ENCODE measurements at regions not wholly inside any gene's neighbourhood (a gene's known extent, or its start where the extent isn't known, plus 50 kb on each side); places are given as distances from the start of the nearest gene placed in this dataset.

- peak; percentile 75 to 94 for DNase-seq (ENCODE audit: low spot score in 2 of 2)
- intact Hi-C loops (cut with DNase I; ENCODE audit: low total_unique reads), result loop anchor here (5.0 kb wide), 1 partner anchor 513 kb away; no protein-coding TSS in a partner anchor
- TF ChIP-seq POLR2A (IDR thresholded peaks at IDR 0.05), result no peak
- TF ChIP-seq CTCF (IDR thresholded peaks at IDR 0.05), result no peak
- 19% methylated on average over 10 of the region's 10 CpGs for WGBS, 2 donors
- H3K4me3 ChIP-seq (ENCODE audit: low read depth, poor library complexity, severe bottlenecking), result no peak overlapping the region
Observed at GRCh38 chr20:23205611-23206041, 119.5 kb upstream of the CD93 start.

- DNase-seq (ENCODE audit: low spot score in 2 of 2), result peak in 1 of 2 donors; percentile 64
- 53 to 64% methylated on average over 7 of the region's 7 CpGs for WGBS, 2 donors
- TF ChIP-seq CTCF (IDR thresholded peaks at IDR 0.05) (no peak), POLR2A (IDR thresholded peaks at IDR 0.05) (no peak)
- H3K4me3 ChIP-seq (ENCODE audit: low read depth, poor library complexity, severe bottlenecking), result no peak overlapping the region
- intact Hi-C loops (cut with DNase I; ENCODE audit: low total_unique reads), result loop anchor here (5.0 kb wide), 1 partner anchor 513 kb away; no protein-coding TSS in a partner anchor
Observed at GRCh38 chr20:23205211-23205610, 119.1 kb upstream of the CD93 start.

GRCh38 chr20:23203951-23204730 is 118.0 kb upstream of the CD93 start:
- DNase-seq (ENCODE audit: low spot score in 2 of 2), result peak in 1 of 2 donors; percentile 15
- H3K4me3 ChIP-seq (ENCODE audit: low read depth, poor library complexity, severe bottlenecking), result no peak overlapping the region
- WGBS, 2 donors, result 82 to 84% methylated on average over 9 of the region's 9 CpGs
- no peak for TF ChIP-seq POLR2A (IDR thresholded peaks at IDR 0.05)
- intact Hi-C loops (cut with DNase I; ENCODE audit: low total_unique reads), result no loop called here

DNA sequence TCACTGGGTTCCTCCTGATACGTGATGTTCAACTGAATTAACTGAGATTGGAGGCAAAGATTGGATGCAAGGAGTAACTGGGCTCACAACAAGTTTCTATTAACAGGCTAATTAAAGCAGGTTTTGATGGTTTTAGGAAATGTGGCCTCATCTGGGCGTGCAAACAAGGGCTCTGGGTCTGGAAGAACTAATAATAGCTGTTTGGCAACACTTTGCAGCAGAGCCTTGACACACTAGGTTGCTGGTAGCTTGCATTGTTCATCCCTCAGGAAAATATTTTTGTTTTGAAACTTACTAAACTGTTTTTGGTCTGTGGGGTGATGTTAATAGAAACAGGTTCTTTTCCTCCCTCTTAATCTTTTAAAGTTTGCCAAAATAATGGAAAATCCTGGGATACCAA is 117.2 kb upstream of the CD93 start:
- DNase-seq (ENCODE audit: low spot score in 2 of 2), result peak in 1 of 2 donors; percentile 21
- 49 to 52% methylated on average over 2 of the region's 2 CpGs for WGBS, 2 donors
- H3K4me3 ChIP-seq (ENCODE audit: low read depth, poor library complexity, severe bottlenecking), result no peak overlapping the region
- no peak for TF ChIP-seq POLR2A (IDR thresholded peaks at IDR 0.05)
- no peak for TF ChIP-seq CTCF (IDR thresholded peaks at IDR 0.05)
- intact Hi-C loops (cut with DNase I; ENCODE audit: low total_unique reads), result no loop called here

GRCh38 chr20:23201658-23202057 is 115.5 kb upstream of the CD93 start:
- intact Hi-C loops (cut with DNase I; ENCODE audit: low total_unique reads), result loop anchor here (2.0 kb wide), 1 partner anchor 151 kb away; no protein-coding TSS in a partner anchor
- TF ChIP-seq POLR2A (IDR thresholded peaks at IDR 0.05) (no peak), CTCF (IDR thresholded peaks at IDR 0.05) (no peak)
- DNase-seq (ENCODE audit: low spot score in 2 of 2), result peak in 1 of 2 donors; percentile 77
- H3K4me3 ChIP-seq (ENCODE audit: low read depth, poor library complexity, severe bottlenecking), result no peak overlapping the region
- WGBS, 2 donors, result 86 to 87% methylated on average over 6 of the region's 6 CpGs

DNA sequence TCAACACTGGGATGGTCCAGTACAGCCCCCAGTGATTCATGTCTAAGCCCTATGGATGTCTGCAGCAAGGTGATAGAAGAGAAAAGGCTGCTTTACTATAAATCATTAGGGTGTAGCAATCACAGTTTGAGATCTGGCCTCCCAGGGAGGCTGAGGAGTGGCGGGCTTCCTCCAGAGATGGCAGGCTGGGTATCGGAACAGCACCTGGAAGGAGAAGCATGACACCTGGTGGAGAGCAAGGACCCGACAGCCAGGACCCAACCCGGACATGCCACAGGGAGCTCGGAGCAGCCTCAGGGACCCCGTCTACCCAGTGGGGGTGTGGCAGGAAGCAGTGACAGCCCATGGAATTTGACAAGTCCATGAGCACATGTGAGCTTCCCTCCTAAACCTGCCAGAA is 114.8 kb upstream of the CD93 start:
- intact Hi-C loops (cut with DNase I; ENCODE audit: low total_unique reads), result loop anchor here (2.0 kb wide), 1 partner anchor 150 kb away; no protein-coding TSS in a partner anchor
- peak in 1 of 2 donors; percentile 85 for DNase-seq (ENCODE audit: low spot score in 2 of 2)
- 40 to 54% methylated on average over 6 of the region's 6 CpGs for WGBS, 2 donors
- no peak overlapping the region for H3K4me3 ChIP-seq (ENCODE audit: low read depth, poor library complexity, severe bottlenecking)
- TF ChIP-seq POLR2A (IDR thresholded peaks at IDR 0.05), result no peak
- TF ChIP-seq CTCF (IDR thresholded peaks at IDR 0.05), result no peak
